ENCODE measurements at regions not wholly inside any gene's neighbourhood (a gene's known extent, or its start where the extent isn't known, plus 50 kb on each side); places are given as distances from the start of the nearest gene placed in this dataset.

GRCh38 chr5:121138495-121138907, 674.4 kb downstream of the PRR16 start:
- ChIA-PET POLR2A (no interaction called here), CTCF (ENCODE audit: low intra/inter-chr PET ratio) (no interaction called here)
- Histone ChIP-seq H3K27me3 (ENCODE audit: control insufficient read depth in 2 of 2, insufficient read depth in 2 of 2, low read length in 2 of 2) (no peaks in the 10 kb centered on the region), H3K36me3 (ENCODE audit: control insufficient read depth, insufficient read depth, low read length) (no peaks in the 10 kb centered on the region), H3K9me3 (replicated peaks; ENCODE audit: control insufficient read depth, insufficient read depth, low read depth, low read length) (no peaks in the 10 kb centered on the region; the same call in 1 of the 2 replicates), H4K20me1 (replicated peaks; ENCODE audit: control insufficient read depth, insufficient read depth, low read length) (no peaks in the 10 kb centered on the region), H3K79me2 (ENCODE audit: control insufficient read depth, insufficient read depth, low read length) (no peaks in the 10 kb centered on the region), H3K4me2 (ENCODE audit: insufficient read depth, low read length) (no peak overlapping the region), H3K4me3 (no peak overlapping the region), H3K27ac (ENCODE audit: extremely low read depth, low read depth, low read length) (no peak overlapping the region), H3K9me1 (ENCODE audit: control insufficient read depth, insufficient read depth, low read length) (no peaks in the 10 kb centered on the region), H2AFZ (ENCODE audit: low read depth, low read length) (no peak overlapping the region), H3K9ac (ENCODE audit: insufficient read depth in 1 of 2, low read depth in 2 of 2, low read length in 2 of 2) (no peak overlapping the region), H3K4me1 (replicated peaks in 1 of 2; ENCODE audit: control insufficient read depth in 2 of 2, insufficient read depth in 2 of 2, low read length in 2 of 2) (no peaks in the 10 kb centered on the region)
- WGBS (ENCODE audit: insufficient coverage, low coverage, missing lambda C conversion rate) = 7% methylated on average over 1 of the region's 1 CpG
- DNase-seq (ENCODE audit: extremely low read depth in 1 of 4, low spot score in 3 of 4) (no peak), ATAC-seq (no peak), FAIRE-seq (no peak)
- in situ Hi-C loops (cut with MboI) (no loop called here), intact Hi-C loops (cut with micrococcal nuclease) (no loop called here)
- no TSS peak for BruUV-seq (replicated peaks)
- TF ChIP-seq TRIM28 (IDR thresholded peaks at IDR 0.05) (no peak), HCFC1 (IDR thresholded peaks at IDR 0.05; ENCODE audit: low read depth, low read length) (no peak), TCFL5 (CRISPR knock-in tag; conservative IDR thresholded peaks at IDR 0.05) (no peak), FOXA1 (IDR thresholded peaks at IDR 0.05; ENCODE audit: borderline replicate concordance) (no peak), YY1 (IDR thresholded peaks at IDR 0.05; ENCODE audit: borderline replicate concordance in 1 of 3, control insufficient read depth in 1 of 3, extremely low read depth in 1 of 3, insufficient read depth in 3 of 3, insufficient read length in 1 of 3, insufficient replicate concordance in 2 of 3, low read depth in 1 of 3, low read length in 2 of 3) (no peak), NBN (IDR thresholded peaks at IDR 0.05; ENCODE audit: low read depth) (no peak), ARHGAP35 (IDR thresholded peaks at IDR 0.05; ENCODE audit: partially characterized antibody) (no peak), GABPB1 (CRISPR knock-in tag; IDR thresholded peaks at IDR 0.05) (no peak), CEBPB (tag; IDR thresholded peaks at IDR 0.05) (no peak), CHAMP1 (IDR thresholded peaks at IDR 0.05) (no peak), POLR3G (IDR thresholded peaks at IDR 0.05; ENCODE audit: extremely low read depth, insufficient read length, insufficient replicate concordance) (no peak), FOXP4 (CRISPR knock-in tag; IDR thresholded peaks at IDR 0.05; ENCODE audit: borderline replicate concordance) (no peak), CC2D1A (IDR thresholded peaks at IDR 0.05) (no peak), KLF6 (CRISPR knock-in tag; IDR thresholded peaks at IDR 0.05; ENCODE audit: borderline replicate concordance) (no peak), MAX (CRISPR knock-in tag; IDR thresholded peaks at IDR 0.05) (no peak), PRDM10 (IDR thresholded peaks at IDR 0.05; ENCODE audit: partially characterized antibody) (no peak)

Measured in K562 (cell line).